Renal cortical epithelial cell (primary cell): ENCODE measurements at regions not wholly inside any gene's neighbourhood (a gene's known extent, or its start where the extent isn't known, plus 50 kb on each side); places are given as distances from the start of the nearest gene placed in this dataset.
"Not testable (repeated sequence)": the region's sequence is repeated elsewhere in the genome, so short reads cannot be mapped to it uniquely, and the experiment has no call there.

Experiments used
- DNase-seq: peaks from one replicate; pipeline ENCODE4 v3.0.0-alpha.2; 2011; ENCODE audit warnings: low read depth

DNA sequence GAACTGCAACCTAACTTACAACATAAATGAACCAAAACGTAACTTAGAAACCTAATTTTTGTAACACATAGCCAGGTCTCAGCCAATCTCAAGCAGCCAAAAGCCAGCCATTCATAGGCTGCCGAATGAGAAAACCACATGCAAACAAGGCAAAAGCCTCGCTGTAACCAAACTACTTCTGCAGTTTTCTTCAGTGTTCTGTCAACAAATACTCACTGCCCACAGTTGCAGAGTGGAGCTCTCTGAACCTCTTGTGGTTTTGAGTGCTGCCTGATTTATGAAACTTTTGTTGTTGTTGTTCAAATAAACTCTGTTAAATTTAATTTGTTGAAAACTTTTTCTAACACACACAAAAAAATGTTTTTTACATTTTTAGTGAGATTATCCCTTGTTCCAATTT, 251.2 kb downstream of the PAPSS1 start:
- no peak for DNase-seq

DNA sequence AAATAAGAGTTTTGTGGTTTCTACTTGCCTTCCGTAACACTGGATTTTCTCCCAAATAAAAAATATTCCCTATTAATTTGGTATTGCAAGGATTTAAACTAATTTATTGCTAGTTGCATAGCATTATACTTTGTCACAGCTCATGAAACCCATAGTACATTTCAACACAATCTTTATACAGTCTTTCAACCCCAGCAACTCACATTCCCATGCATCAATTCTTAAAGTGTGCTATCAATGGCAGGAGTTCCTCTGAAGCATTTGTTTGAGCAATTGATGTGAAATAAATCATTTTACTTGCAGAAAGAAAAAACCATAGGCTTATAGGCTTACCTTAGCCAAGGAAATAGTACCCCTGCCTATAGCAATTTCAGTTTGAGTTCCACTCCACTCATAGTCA, 251.9 kb downstream of the PAPSS1 start:
- no peak for DNase-seq

DNA sequence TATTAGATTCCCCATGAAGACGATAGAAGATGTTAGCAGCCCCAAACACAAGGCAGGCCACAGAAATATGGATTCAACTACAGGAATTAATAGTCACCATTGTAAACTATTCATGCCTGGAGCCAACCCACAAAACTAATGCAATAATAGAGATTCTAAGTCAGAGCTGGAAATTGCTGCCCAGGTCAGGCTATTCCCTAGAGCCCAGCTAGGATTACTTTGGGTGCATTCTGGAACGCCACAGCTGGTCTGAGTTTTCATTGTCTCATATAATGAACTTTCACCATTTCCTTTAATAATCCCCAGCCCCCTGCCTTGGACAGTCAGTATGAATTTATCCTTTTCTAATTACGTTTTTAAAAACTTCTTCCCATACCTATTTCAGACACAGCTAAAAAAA, 252.6 kb downstream of the PAPSS1 start:
- DNase-seq, result no peak

DNA sequence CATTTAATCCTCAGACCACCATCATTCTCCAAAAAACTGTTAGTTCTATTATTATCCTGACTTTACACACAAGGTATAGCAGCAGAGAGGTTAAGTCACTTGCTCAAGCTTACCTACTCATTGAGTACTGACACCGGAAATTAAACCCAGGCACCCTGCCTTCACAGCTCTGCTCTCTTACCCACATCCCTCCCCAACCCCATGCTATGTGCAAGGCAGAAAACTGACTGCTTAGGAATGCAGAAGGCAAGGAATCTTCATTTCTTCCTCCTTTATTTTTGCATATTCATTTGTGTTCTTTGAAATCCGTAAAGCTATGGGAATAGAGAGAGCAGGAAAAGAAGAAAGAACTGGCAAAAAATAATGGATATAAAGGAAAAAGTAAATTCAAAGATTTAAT, 261.8 kb downstream of the PAPSS1 start:
- no peak for DNase-seq

DNA sequence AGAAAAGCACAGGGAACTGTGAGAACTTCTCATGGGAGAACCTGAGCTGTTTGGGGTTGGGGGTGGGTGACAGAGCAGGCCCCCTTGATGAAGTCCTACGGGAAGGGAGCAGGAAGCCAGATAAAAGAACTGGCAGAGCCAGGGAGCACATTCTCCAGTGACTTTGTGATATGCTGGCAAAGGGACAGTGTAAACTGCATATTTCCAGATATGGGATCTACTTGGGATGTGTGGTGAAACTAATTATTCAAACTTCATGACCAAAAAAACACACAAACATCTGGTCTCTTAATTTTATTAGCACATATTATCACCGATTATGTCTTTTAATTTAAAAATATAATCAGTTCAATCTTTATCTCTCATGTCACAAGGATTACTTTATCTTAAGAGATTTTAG, 266.0 kb downstream of the PAPSS1 start:
- no peak for DNase-seq

DNA sequence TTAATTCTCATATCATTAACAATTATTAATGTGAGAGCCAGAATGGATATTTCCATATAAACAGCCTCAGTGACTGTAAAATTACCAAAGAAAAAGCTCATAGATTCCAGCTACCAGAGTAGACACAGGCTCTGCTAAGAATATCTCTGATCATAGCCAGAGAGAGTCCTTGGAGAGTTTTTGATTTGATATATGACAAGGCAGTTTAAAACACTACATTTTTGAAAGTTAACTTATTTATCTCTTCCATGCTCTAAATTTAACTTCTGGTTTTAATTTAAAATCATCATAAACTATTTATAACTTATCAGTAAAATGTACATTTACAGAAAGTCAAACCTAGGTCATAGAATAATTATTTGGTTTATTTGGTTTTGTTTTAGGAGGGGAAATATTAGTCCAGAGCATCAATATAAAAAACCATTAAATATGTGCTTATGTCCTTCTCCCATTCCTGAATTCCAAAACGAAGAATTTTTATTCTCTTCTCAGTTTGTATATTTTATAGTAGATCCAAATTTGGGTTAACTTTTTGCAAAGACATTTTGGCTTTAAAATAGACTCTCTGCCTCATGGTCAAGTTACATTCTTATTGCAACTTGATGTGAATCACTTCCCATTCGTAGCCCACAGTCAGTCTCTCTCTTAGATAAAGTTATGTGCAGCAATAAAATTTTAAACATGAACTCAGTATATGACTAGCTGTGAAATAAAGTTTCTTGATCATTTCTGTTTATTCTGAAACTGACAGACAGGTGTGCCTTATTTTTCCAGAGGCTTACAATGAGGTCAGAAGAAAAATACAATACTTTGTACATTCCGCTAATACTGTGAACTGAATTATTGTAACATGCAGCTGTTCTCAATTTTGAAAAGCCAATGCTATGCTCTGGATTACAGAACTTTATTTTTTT, 267.1 kb downstream of the PAPSS1 start:
- no peak for DNase-seq

DNA sequence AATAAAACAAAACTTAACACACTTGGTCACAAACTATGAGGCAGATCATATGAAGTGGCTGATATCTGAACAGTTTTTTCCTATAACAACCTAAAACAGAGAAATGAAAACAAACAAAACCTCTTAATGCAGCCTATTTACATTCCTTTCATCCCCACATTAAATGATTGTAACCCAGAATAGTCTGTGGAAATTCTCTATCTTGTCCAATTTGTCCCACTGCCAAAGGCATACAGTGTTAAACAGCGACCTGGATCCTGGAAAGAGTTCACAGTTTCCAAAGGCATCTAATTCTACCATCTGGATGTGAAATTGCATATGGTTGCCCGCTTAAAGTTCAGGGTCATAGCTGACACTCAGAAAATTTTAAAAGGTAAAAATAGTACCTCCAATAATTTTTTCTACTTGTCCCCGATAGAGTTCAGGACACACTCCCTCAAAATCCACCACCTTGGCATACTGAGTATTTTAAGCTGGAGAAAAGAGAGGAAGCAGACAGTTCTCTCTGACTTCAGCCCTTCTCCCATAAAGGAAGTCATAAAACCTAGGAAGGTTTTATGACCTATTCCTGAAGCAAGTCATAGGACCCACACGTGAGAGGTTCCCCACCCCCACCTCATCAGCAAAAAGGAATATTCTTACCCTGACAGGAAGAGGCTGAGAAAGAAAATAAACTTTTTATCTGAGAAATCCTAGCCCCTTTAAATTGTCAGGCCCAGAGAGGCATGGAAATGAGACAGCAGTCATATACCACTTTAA, 270.2 kb downstream of the PAPSS1 start:
- DNase-seq, result no peak

DNA sequence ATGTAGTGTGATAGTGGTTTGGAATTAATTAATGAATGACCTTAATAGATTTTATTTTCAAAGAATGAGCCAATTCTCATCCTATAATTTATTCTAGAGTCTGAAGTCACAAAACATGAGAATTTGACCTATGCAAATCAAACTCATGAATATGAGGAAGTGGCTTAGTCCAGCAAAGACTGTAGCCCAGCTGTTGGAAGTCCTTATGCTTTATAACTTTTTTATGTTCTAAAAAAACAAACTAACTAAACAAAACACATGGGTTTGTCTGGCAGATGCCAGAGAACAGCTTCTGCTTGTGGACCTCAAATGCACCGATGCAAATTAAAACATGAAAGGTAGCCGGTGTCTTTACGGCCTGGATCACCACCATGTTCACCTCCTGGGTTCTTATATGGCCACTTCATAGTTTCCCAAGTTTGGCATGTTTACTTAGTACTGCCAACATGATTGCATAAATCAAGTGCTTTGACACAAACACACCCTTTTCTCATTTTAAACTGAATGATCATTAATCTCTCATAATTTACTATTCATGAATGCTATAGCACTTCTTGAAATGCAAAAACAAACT, 277.4 kb downstream of the PAPSS1 start:
- no peak for DNase-seq

DNA sequence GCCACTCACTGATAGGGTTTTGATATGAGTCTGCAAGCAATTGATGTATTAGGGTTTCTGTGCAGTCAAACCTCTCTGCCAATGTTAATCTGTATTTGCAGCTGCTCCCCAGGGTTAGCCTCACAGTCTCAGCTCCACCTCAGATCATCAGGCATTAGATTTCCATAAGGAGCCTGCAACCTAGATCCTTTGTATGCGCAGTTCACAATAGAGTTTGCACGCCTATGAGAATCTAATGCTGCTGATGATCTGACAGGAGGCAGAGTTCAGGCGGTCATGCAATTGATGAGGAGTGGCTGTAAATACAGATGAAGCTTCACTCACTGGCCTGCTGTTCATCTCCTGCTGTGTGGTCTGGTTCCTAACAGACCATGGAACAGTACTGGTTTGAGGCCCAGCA, 280.6 kb downstream of the PAPSS1 start:
- no peak for DNase-seq

DNA sequence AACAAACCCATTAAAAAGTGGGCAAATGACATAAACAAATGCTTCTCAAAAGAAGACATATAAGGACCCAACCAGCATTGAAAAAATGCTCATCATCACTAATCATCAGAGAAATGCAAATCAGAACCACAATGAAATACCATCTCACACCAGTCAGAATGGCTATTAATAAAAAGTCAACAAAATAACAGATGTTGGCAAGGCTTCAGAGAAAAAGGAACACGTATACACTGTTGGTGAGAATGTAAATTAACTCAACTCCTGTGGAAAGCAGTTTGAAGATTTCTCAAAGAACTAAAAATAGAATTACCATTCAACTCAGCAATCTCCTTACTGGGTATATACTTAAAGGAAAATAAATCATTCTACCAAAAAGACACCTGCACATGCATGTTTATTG, 283.6 kb downstream of the PAPSS1 start:
- not testable (repeated sequence) for DNase-seq

DNA sequence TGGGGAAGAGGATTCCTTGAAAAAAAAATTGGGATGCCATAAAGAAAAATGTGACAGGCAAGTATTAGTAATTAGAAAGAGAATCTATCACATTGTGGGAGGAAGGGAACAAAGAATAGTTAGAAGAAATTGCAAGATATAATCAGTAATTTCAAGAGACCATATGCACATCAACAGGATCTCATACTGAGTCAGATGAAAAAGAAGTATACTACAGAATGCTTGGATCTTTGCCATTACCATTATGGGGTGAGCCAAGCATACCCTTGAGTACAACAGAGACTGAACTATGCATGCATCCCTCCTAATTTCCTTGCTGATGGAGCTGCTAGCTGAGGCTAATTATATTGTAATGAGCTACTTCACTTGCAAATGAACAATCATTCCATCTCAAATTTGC, 287.6 kb downstream of the PAPSS1 start:
- no peak for DNase-seq

DNA sequence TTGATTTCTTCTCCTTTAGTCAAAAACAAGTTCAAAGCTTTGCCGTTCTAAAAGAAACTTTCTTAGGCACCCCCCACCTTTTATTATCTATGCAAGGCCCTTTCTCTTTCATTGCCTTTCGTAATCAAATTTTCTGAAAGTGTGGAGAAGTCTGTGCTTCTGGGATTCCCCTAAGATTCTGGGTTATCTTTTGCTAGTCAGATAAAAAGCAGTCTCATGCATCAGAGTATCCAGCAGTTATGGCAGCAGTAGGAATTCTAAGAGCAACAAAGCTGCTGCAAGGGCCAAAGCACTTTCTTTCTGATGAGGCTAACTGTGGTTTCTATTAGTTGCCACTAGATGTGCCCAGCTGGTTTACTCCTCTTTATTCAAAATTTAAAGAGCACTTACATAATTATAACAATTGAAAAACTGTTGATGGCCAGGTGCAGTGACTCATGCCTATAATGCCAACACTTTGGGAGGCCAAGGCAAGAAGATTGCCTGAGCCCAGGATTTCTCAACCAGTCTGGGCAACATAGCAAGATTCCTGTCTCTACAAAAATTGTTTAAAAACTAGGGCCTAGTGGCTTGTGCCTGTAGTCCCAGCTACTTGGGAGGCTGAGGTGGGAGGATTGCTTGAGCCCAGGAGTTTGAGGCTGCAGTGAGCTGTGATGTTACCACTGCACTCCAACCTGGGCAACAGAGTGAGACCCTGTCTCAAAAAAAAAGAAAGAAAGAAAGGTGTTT, 296.2 kb downstream of the PAPSS1 start:
- DNase-seq, result no peak

DNA sequence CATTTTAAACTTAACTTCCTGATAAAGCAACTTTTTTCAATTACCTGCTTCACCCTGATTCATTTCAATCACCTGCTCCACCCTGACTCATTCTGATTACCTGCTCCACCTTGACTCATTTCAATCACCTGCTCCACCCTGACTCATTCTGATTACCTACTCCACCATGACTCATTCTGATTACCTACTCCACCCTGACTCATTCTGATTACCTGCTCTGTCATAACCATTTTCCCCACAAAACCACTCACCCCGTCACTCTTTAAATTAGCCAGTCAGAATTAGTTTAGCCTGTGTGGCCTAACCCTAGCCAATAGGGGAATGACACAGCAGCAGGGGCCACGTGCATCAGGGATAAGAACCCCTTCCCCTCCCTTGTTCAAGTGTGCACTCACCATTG, 300.5 kb downstream of the PAPSS1 start:
- peak; percentile 69 for DNase-seq

DNA sequence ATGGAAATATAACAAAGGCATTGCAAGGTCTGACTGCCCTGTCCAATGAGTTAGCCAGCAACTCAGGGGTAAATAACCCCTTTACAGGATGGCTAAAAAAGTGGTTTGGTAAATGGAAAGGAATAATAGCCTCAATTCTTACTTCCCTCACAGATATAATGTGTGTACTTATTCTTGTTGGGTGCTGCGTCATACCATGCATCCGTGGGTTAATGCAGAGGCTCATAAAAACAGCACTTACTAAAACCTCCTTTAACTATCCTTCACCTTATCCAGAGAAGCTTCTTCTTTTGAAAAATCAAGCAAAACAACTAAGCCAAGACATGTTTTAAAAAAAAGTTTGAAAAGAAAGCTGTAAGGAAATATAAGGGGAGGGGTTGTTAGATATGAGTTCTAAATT, 301.0 kb downstream of the PAPSS1 start:
- DNase-seq, result no peak

DNA sequence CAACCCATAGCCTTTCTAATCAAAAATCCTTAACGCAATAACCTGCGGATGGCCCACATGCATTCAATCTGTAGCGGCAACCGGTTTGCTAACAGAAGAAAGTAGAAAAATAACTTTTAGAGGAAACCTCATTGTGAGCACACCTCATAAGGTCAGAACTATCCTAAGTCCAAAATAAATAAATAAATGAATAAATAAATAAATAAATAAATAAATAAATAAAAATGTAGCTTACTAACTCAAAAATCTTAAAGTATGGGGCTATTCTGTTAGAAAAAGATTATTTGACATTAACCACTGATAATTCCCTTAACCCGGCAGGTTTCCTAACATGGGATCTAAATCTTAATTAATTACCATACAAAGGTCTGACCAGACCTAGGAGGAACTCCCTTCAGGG, 304.5 kb downstream of the PAPSS1 start:
- DNase-seq, result not testable (repeated sequence)

DNA sequence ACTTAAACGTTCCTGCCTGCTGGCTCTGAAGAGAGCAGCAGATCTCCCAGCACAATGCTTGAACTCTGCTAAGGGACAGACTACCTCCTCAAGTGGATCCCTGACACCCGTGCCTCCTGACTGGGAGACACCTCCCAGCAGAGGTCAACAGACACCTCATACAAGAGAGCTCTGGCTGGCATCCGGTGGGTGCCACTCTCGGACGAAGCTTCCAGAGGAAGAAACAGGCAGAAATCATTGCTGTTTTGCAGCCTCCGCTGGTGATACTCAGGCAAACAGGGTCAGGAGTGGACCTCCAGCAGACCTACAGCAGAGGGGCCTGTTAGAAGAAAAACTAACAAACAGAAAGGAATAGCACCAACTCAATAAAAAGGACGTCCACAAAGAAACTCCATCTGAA, 310.2 kb downstream of the PAPSS1 start:
- not testable (repeated sequence) for DNase-seq

DNA sequence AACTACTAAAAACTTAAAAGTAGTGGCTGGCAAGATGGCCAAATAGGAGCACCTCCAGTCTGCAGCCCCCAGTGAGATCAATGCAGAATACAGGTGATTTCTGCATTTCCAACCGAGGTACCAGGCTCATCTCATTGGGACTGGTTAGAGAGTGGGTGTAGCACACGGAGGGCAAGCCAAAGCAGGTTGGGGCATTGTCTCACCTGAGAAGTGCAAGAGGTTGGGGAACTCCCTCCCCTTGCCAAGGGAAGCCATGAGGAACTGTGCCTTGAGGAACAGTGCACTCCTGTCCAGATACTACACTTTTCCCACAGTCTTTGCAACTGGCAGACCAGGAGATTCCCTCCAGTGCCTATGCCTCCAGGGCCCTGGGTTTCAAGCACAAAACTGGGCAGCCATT, 311.1 kb downstream of the PAPSS1 start:
- DNase-seq, result no peak

DNA sequence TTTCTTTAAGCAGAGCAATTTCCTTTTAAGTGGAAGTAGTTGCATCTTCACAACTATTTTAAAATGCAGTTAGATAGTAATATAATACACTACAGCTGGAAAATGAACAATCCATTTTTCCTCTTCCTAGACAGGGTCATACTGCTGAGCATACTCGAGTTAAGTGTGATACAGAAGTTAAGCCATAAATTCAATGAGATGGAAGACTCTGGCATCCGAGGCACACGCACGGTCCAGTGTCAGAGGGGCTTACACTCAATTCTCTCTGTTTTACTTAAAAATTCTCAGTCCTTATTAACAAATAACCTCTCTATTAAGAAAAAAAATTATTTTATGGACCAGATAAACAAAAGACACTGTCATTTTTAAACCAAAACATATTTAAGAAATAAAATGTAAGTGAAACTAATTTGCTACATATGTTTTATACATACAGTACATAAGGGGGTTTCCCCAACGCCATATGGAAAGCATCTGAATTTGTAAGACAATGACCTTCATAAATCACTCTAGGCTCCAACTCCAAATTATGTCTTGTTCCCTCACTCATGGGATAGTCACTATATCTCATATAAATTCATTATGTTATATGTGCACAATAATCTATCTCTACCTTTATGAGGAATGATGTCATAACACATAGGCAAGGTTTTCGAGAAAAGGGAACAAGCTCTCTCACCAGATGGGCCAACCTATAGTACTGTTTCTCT, 315.3 kb downstream of the PAPSS1 start:
- DNase-seq, result no peak

DNA sequence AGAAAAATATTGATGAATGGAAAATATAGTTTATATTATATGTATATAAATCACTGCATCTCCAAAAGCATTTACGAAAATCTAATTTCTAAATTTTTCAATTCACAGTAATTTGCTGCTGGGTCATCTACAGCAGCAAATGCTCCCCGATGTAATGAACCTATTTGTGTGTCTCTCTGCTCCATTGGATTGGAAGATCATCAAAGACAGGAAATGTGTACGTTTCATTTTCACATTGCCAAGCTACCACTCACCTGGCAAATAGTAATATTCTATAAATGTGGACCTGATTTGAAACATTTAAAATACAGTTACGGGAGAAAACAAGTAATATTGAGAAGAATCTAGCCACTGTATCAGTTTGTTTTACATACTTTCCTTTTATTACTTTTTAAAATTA, 317.7 kb downstream of the PAPSS1 start:
- DNase-seq, result no peak

DNA sequence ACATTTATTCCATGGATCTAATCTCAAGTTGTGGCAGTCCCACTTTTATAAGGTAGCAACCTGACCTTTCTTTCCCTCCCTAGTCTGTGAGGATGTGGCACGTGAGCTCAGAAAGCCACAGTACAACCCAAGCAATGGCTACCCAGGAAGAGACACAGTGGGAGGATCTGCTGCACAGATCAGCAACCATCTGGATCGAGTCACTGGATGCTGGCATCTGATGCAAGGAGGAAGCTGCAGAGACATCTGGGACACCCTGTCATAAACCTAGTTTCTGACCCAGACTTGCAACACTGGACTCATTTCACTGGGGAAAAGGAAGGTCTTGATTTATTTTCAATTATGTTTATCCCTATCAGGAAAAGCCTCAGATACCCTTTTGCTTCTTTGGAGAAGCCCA, 327.1 kb downstream of the PAPSS1 start:
- DNase-seq, result peak; percentile 2

DNA sequence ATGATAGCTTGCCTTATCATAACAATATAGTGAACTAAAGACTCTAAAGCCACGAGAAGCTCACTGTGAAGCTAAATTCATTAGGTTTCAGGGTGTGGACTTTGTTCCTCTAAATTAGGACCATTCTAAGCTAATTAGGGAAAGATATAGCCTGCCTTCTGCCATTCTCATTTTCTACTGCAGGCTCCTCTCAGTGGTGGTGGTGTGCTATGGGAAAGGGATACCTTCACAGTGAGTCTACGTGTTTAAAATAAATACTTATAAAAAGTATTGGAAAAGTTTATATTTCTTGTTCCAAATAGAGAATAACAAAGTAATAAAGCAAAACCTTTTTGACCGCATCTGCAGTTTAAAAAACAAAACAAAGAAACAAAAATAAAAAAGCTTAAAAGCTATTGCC, 327.7 kb downstream of the PAPSS1 start:
- no peak for DNase-seq

DNA sequence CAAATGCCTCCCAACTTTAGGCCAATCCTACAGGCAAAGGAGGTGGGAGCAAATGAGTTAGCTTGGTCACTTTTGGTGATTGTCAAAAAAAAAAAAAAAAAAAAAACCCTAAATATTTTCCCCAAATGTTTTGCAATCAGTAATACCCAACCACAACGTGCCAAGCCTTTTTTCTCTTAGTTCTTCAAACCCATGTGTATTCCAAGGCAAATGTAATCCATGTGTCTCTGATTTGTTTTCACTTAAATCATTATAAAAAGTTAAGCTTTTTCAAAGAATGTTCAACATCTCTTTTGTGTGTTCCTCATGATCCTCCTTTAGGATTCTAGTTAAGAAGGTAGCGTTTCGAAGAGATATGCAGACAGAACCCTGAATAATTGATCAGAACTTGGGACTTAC, 328.4 kb downstream of the PAPSS1 start:
- DNase-seq, result no peak
